GM10847 (cell line): ENCODE measurements at regions not wholly inside any gene's neighbourhood (a gene's known extent, or its start where the extent isn't known, plus 50 kb on each side); places are given as distances from the start of the nearest gene placed in this dataset.

Experiments used
- POLR2A ChIP-seq: IDR thresholded peaks from 2 replicates; pipeline ENCODE4 v1.6.1; 2011; ENCODE audit not compliant: insufficient read length; ENCODE audit errors: extremely low read depth

- TF ChIP-seq POLR2A, result no peak
Measured at GRCh38 chr2:41869542-41870264, 178.1 kb upstream of the PKDCC start.

DNA sequence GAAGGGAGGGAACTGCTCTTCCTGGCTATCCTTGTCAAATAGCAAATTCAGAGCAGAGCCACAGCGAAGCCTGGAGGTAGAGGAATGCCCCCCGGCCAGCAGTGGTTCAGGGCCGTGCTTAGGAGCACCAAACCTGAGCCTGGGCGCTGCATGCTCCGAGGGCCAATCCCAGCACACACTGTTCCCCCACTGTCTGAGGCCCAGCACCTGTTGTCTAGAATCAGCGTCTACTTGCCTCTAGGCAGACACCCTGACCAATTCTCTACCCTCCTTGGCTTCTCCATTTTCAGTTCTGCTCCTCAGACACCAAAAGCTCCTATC lies 177.6 kb upstream of the PKDCC start:
- no peak for TF ChIP-seq POLR2A

DNA sequence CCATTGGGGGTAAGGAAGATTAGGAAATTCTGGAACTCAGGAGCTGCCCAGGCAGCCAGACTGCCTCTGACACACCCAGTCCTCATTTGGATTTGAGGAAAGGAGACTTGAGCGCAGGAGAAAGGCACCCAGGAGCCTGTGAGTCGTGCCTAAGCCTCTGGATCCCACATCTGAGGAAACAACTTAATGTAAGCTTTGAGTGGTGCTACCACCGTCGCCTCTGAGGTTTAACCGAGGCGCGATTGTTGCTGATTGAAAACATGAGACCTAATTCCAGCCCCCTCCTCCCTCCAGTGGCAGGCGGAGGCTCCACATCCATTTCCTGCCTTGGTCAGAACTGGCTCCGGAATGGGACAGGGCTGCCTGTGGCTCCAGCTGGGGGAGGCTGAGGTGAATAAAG lies 176.7 kb upstream of the PKDCC start:
- TF ChIP-seq POLR2A, result no peak

DNA sequence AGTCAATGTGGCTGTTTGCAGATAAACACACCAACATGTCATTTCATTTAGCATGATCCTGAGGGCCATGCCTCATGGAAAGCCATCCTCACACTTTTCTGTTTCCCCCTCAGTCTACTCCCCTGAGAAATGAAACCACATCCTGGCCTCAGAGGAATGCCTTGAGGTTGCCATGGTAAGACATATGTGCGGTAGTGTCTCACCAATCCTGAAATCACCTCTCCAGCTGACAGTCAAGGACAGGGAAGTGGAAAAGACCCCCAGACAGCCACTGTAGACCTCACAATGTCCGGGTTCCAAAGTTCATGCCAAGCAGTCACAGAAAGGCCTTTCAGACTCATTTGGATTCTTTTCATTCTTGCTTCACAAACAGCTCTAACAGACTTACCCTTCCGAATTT lies 175.2 kb upstream of the PKDCC start:
- TF ChIP-seq POLR2A, result no peak

DNA sequence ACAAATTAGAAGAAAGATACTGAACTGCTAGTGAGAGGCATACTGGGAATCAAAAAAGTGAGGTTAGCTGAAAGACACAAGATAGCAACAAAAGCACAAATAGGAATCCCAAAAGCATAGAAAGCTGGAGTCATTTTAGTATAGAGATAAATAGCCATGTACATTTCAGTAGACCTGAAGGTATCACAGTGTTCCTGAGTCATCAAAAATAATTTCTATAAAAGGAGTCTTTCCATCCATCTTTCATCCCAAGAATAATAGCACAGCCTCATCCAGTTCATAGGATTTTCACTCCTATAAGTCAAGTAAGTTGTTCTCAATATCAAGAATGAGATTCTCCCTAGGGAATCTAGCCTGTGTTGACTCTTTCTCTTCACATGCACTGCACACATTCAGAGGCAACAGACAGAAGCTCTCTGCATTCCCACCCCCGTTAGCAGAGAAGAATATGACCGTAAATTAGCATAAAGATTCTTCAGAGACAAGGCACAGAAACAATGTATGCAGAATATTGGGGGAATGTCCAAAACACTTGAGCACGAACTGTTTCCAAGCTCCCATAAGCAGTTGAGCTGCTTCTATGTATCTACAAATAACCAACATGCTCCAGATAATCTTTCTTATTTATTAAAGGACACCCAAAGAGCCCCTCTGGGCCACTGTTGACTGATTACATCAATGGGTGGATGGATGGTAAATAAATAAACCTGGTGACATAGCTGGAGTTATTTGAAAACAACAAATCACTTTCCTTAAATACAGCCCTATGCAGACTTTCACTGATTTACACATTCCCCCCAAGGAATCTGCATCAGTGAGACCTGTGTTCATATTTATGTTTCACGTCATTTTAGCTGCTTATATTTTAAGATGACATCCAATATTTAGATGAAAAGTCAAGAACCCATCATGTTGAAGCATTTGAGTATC lies 174.5 kb upstream of the PKDCC start:
- no peak for TF ChIP-seq POLR2A

- TF ChIP-seq POLR2A, result no peak
Measured at GRCh38 chr2:41877114-41877678, 170.6 kb upstream of the PKDCC start.

GRCh38 chr2:41878056-41878455 lies 169.8 kb upstream of the PKDCC start:
- TF ChIP-seq POLR2A, result no peak

DNA sequence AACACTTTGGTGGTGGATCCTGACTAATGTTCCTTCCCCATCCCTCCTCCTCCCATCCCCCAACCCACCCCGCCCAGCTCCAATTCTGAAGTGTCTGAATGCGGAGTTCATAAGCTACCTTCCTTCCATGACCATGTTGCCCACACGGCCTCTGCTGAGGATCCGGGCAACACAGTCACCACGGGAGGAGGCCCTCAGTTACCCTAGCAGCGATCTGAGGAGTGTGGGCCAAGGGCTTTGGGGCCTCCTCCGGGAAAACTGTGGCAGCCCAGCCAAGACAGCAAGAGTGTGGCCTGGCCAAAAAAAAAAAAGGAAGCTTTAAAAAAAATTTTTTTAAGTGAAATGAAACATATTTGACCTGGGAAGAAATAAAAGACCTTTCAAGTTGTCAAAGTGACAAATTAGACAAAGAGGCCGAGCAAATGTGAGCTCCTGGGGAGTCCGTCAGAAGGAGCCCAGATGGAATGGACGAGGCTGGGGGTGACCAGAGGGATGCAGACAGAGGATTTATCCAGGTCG lies 169.0 kb upstream of the PKDCC start:
- no peak for TF ChIP-seq POLR2A

GRCh38 chr2:41879235-41879916 lies 168.4 kb upstream of the PKDCC start:
- TF ChIP-seq POLR2A, result no peak

DNA sequence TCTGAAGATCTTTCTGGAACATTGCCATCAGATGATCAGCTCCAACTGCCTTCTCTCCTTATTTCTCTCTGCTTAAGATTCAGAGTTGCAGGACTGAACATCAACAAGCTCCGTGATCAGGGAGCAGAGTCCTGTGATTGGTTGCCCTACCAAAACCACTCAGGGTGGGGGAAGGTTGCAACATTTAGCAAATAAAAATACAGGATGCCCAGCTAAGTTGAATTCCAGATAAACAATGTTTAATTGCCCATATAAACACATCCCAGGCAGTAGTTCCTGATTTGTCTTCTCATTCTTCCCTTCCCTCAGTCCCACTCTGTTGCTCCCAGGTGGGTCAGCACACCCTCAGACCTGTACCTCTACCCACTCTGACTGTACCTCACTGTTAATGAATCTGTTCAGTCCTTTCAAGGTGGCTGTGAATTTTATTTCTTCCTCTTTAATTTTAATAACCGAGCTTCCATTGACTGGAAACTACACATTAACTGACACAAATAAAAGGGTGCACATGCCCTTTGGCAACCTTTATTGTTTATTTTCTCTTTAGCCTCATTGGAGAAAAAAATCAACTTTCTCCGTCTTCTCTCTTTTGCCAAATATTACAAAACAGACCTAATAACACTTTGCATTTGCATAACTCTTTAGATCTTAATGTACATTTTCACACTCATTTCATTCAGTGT lies 167.1 kb upstream of the PKDCC start:
- no peak for TF ChIP-seq POLR2A

DNA sequence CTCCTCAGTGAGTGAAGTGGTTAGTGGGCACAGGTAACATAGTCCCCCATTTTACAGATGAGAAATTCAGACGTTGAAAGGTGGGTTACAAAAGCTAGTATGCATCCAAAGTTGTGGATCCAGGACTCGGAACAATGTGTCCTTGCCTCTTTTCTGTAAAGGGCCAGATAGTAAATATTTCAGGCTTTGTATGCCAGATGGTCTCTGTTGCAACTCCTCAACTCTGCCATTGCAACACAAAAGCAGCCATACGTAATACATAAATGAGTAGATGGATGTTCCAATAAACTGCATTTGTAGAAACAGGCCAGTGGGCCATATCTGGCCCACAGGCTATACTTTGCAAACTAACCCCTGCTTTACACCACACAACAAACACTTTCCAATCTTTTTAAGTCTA lies 166.6 kb upstream of the PKDCC start:
- no peak for TF ChIP-seq POLR2A

- TF ChIP-seq POLR2A, result no peak
Measured at GRCh38 chr2:41884718-41885117, 163.1 kb upstream of the PKDCC start.

DNA sequence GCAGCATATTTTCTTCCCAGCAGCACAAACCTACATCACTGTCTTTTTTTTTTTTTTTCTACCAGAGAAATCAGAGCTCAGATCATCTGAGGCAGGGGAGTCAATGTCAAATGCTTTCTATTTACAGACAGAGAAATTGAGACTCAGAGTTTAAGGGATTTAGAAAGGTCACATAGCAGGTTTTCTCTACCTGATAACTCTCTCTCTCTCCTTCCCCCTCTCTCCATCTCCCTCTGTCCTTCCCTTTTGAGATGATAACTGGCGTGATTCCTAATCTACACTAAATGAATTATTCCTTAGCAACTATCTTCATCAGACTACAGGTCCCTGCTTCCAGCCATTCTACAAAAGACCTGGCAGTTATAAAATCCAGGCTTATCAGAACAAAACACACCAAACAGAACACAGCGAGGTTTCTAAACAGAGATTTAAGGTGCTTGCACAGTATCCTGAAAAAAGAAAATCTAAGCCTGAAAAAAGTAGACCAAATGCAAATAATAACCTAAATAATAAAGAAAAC lies 161.6 kb upstream of the PKDCC start:
- no peak for TF ChIP-seq POLR2A

- no peak for TF ChIP-seq POLR2A
Measured at GRCh38 chr2:41886757-41887156, 161.1 kb upstream of the PKDCC start.

DNA sequence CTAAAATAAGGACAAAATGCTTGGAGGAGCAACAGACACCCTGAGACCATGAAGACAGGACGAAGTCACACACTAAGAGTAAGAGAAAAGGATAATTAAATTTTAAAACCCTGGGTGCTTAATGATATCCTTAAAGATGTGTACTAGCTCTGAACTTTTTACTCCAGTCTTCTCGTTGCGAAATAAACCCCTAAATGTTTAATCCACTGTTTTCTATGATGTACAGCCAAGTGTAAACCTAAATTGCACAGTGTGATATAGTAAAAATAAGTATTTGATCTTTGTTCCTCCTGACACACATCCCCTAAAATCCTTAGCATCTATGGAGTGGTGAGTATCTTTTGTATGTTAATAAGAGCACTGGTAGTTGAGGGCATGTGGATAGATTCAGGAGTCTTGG lies 157.5 kb upstream of the PKDCC start:
- no peak for TF ChIP-seq POLR2A
